Uterus (tissue), 2 donors: ENCODE measurements at regions not wholly inside any gene's neighbourhood (a gene's known extent, or its start where the extent isn't known, plus 50 kb on each side); places are given as distances from the start of the nearest gene placed in this dataset.

Experiments
- CTCF ChIP-seq, 4 experiments: fragments of 200-600 bp in 2 of 4; fragments of 450-650 bp in 2 of 4; sonication (generic) in 2 of 4; IDR thresholded peaks; one replicate each; pipeline ENCODE4 v1.5.1; 2016 to 2019; ENCODE audit warnings: antibody characterized with exemption in 4 of 4, mild to moderate bottlenecking in 2 of 4, moderate library complexity in 1 of 4
- POLR2A ChIP-seq, 2 donors: fragments of 450-650 bp; IDR thresholded peaks; one replicate each; pipeline ENCODE4 v1.6.1; 2016; ENCODE audit warnings: antibody characterized with exemption in 2 of 2, mild to moderate bottlenecking in 1 of 2, moderate library complexity in 1 of 2

- TF ChIP-seq CTCF (IDR thresholded peaks at IDR 0.05) (no peak), POLR2A (IDR thresholded peaks at IDR 0.05) (no peak)
These were observed 383.8 kb downstream of the ZFHX3 start for GRCh38 chr16:72664056-72664508.
